SH-SY5Y (cell line): ENCODE measurements at regions not wholly inside any gene's neighbourhood (a gene's known extent, or its start where the extent isn't known, plus 50 kb on each side); places are given as distances from the start of the nearest gene placed in this dataset.

Source experiments
- GATA2 ChIP-seq: IDR thresholded peaks from 2 replicates; pipeline ENCODE4 v1.6.1; 2011; ENCODE audit warnings: mild to moderate bottlenecking, low read depth, low read length
- GATA3 ChIP-seq: IDR thresholded peaks from 2 replicates; pipeline ENCODE4 v1.6.1; 2011; ENCODE audit warnings: low read depth, mild to moderate bottlenecking, low read length, moderate library complexity

GRCh38 chr1:98331718-98332311, 329.7 kb upstream of the SNX7 start:
- TF ChIP-seq GATA3 (no peak), GATA2 (no peak)
